ENCODE measurements at regions not wholly inside any gene's neighbourhood (a gene's known extent, or its start where the extent isn't known, plus 50 kb on each side); places are given as distances from the start of the nearest gene placed in this dataset.

DNA sequence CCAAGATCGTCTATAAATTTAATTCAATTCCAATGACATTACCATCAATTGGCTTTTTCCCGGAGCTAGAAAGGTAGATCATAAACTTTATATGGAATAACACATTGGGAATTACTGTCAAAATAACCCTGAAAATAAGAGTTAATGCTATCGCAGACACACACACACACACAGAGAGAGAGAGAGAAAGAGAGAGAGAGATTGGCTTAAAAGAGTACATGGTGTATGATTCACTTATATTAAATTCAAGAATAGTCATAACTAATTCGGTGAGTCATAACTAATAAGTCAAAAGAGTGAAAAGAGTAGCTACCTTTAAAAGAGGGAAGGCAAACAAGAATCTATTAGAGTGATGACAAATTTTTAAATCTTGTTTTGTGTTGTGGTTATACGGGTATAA lies 425.5 kb downstream of the TBC1D32 start:
- TF ChIP-seq, protein P1, sequence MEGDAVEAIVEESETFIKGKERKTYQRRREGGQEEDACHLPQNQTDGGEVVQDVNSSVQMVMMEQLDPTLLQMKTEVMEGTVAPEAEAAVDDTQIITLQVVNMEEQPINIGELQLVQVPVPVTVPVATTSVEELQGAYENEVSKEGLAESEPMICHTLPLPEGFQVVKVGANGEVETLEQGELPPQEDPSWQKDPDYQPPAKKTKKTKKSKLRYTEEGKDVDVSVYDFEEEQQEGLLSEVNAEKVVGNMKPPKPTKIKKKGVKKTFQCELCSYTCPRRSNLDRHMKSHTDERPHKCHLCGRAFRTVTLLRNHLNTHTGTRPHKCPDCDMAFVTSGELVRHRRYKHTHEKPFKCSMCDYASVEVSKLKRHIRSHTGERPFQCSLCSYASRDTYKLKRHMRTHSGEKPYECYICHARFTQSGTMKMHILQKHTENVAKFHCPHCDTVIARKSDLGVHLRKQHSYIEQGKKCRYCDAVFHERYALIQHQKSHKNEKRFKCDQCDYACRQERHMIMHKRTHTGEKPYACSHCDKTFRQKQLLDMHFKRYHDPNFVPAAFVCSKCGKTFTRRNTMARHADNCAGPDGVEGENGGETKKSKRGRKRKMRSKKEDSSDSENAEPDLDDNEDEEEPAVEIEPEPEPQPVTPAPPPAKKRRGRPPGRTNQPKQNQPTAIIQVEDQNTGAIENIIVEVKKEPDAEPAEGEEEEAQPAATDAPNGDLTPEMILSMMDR (conservative IDR thresholded peaks at IDR 0.05) = no peak
- TF ChIP-seq ZFX (IDR thresholded peaks at IDR 0.05) = no peak

Measured in C4-2B (cell line).